HepG2 (cell line): ENCODE measurements at regions not wholly inside any gene's neighbourhood (a gene's known extent, or its start where the extent isn't known, plus 50 kb on each side); places are given as distances from the start of the nearest gene placed in this dataset.

ENCODE experiments used
- ARNT ChIP-seq: fragments of 450-650 bp; IDR thresholded peaks from 2 replicates; pipeline ENCODE4 v1.6.1; 2017
- HDAC1 ChIP-seq: sonication (generic); formaldehyde crosslinking; IDR thresholded peaks from 2 replicates; pipeline ENCODE4 v1.5.1; 2020; ENCODE audit warnings: mild to moderate bottlenecking, missing genetic modification reagents
- RFX5 ChIP-seq: IDR thresholded peaks from 2 replicates; pipeline ENCODE4 v1.6.1; 2011; ENCODE audit warnings: low read depth, low read length, improper control_type of control experiment
- SMC3 ChIP-seq: IDR thresholded peaks from 2 replicates; pipeline ENCODE4 v1.6.1; 2011; ENCODE audit warnings: low read length, improper control_type of control experiment
- TCF12 ChIP-seq, 2 experiments: fragments of 450-650 bp in 1 of 2; sonication (generic) in 1 of 2; formaldehyde crosslinking in 1 of 2; IDR thresholded peaks; 2 replicates each; pipeline versions ENCODE4 v1.6.1 to v1.8.0; 2017 to 2022; ENCODE audit warnings: antibody characterized with exemption in 1 of 2, mild to moderate bottlenecking in 1 of 2, missing genetic modification reagents in 1 of 2, moderate library complexity in 1 of 2
- ZNF343 ChIP-seq: sonication (generic); formaldehyde crosslinking; IDR thresholded peaks from 2 replicates; pipeline ENCODE4 v1.4.0; 2020; ENCODE audit warnings: mild to moderate bottlenecking, missing genetic modification reagents
- ZNF563 ChIP-seq: sonication (generic); formaldehyde crosslinking; IDR thresholded peaks from 2 replicates; pipeline ENCODE4 v1.8.0; 2022; ENCODE audit warnings: mild to moderate bottlenecking, moderate library complexity, missing genetic modification reagents
- ZNF780A ChIP-seq: sonication (generic); formaldehyde crosslinking; IDR thresholded peaks from 2 replicates; pipeline ENCODE4 v1.8.0; 2022; ENCODE audit warnings: mild to moderate bottlenecking, missing genetic modification reagents, moderate library complexity
- TF ChIP-seq, protein P1 (sequence below): sonication (generic); formaldehyde crosslinking; IDR thresholded peaks from 2 replicates; pipeline ENCODE4 v1.8.0; 2023; ENCODE audit warnings: mild to moderate bottlenecking, missing genetic modification reagents
- TF ChIP-seq, protein P2 (sequence below): sonication (generic); formaldehyde crosslinking; IDR thresholded peaks from 2 replicates; pipeline ENCODE4 v1.9.0; 2022; ENCODE audit warnings: missing genetic modification reagents, mild to moderate bottlenecking, borderline replicate concordance
- TF ChIP-seq, protein P3 (sequence below): sonication (generic); formaldehyde crosslinking; IDR thresholded peaks from 2 replicates; pipeline ENCODE4 v1.5.0; 2020; ENCODE audit warnings: mild to moderate bottlenecking, missing genetic modification reagents
- TF ChIP-seq, protein P4 (sequence below), 2 experiments: IDR thresholded peaks; 2 replicates each; pipeline ENCODE4 v1.6.1; 2011 to 2012; ENCODE audit warnings: low read length in 2 of 2, borderline replicate concordance in 1 of 2, low read depth in 1 of 2, mild to moderate bottlenecking in 1 of 2, moderate library complexity in 1 of 2

DNA sequence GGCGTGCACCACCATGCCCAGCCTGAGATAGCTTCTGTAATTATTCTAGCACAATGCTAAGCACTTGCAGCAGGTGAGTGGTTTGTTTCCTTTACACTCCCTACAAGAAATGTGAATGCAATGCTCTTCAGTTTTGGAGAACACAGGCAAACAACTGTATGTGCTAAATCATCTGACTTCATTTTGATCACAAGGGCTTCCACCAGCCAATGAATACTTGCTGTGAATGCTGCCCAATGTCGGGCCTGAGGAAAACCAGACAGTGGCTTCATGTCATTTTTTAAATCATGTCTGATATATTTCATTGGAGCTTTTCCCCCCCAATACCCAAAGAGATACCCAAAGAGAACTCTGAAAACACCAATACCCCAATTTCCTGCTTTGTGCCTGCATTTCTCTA is 155.6 kb upstream of the XPO1 start:
- TF ChIP-seq SMC3 (no peak), HDAC1 (no peak), TCF12 (IDR thresholded peaks at IDR 0.05) (no peak), TCF12 (CRISPR knock-in tag; IDR thresholded peaks at IDR 0.05) (no peak), ARNT (no peak), ZNF780A (CRISPR knock-in tag) (no peak), ZNF563 (CRISPR knock-in tag) (no peak), ZNF343 (CRISPR knock-in tag) (no peak), RFX5 (no peak)
- TF ChIP-seq, protein P1, sequence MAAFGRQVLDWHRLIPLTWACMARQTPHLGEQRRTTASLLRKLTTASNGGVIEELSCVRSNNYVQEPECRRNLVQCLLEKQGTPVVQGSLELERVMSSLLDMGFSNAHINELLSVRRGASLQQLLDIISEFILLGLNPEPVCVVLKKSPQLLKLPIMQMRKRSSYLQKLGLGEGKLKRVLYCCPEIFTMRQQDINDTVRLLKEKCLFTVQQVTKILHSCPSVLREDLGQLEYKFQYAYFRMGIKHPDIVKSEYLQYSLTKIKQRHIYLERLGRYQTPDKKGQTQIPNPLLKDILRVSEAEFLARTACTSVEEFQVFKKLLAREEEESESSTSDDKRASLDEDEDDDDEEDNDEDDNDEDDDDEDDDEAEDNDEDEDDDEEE (CRISPR knock-in tag): no peak
- TF ChIP-seq, protein P2, sequence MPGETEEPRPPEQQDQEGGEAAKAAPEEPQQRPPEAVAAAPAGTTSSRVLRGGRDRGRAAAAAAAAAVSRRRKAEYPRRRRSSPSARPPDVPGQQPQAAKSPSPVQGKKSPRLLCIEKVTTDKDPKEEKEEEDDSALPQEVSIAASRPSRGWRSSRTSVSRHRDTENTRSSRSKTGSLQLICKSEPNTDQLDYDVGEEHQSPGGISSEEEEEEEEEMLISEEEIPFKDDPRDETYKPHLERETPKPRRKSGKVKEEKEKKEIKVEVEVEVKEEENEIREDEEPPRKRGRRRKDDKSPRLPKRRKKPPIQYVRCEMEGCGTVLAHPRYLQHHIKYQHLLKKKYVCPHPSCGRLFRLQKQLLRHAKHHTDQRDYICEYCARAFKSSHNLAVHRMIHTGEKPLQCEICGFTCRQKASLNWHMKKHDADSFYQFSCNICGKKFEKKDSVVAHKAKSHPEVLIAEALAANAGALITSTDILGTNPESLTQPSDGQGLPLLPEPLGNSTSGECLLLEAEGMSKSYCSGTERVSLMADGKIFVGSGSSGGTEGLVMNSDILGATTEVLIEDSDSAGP (CRISPR knock-in tag): no peak
- TF ChIP-seq, protein P3, sequence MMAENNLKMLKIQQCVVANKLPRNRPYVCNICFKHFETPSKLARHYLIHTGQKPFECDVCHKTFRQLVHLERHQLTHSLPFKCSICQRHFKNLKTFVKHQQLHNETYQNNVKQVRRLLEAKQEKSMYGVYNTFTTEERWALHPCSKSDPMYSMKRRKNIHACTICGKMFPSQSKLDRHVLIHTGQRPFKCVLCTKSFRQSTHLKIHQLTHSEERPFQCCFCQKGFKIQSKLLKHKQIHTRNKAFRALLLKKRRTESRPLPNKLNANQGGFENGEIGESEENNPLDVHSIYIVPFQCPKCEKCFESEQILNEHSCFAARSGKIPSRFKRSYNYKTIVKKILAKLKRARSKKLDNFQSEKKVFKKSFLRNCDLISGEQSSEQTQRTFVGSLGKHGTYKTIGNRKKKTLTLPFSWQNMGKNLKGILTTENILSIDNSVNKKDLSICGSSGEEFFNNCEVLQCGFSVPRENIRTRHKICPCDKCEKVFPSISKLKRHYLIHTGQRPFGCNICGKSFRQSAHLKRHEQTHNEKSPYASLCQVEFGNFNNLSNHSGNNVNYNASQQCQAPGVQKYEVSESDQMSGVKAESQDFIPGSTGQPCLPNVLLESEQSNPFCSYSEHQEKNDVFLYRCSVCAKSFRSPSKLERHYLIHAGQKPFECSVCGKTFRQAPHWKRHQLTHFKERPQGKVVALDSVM (CRISPR knock-in tag): no peak
- TF ChIP-seq, protein P4, sequence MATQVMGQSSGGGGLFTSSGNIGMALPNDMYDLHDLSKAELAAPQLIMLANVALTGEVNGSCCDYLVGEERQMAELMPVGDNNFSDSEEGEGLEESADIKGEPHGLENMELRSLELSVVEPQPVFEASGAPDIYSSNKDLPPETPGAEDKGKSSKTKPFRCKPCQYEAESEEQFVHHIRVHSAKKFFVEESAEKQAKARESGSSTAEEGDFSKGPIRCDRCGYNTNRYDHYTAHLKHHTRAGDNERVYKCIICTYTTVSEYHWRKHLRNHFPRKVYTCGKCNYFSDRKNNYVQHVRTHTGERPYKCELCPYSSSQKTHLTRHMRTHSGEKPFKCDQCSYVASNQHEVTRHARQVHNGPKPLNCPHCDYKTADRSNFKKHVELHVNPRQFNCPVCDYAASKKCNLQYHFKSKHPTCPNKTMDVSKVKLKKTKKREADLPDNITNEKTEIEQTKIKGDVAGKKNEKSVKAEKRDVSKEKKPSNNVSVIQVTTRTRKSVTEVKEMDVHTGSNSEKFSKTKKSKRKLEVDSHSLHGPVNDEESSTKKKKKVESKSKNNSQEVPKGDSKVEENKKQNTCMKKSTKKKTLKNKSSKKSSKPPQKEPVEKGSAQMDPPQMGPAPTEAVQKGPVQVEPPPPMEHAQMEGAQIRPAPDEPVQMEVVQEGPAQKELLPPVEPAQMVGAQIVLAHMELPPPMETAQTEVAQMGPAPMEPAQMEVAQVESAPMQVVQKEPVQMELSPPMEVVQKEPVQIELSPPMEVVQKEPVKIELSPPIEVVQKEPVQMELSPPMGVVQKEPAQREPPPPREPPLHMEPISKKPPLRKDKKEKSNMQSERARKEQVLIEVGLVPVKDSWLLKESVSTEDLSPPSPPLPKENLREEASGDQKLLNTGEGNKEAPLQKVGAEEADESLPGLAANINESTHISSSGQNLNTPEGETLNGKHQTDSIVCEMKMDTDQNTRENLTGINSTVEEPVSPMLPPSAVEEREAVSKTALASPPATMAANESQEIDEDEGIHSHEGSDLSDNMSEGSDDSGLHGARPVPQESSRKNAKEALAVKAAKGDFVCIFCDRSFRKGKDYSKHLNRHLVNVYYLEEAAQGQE (IDR thresholded peaks at IDR 0.05; ENCODE audit: borderline replicate concordance in 1 of 2, low read depth in 1 of 2, low read length in 2 of 2): no peak
